ENCODE measurements at regions not wholly inside any gene's neighbourhood (a gene's known extent, or its start where the extent isn't known, plus 50 kb on each side); places are given as distances from the start of the nearest gene placed in this dataset.

- DNase-seq = no peak
- WGBS (ENCODE audit: extremely low coverage, insufficient read length, low lambda C conversion rate) = no CpG with 5 or more reads among the region's 2 CpGs
- Histone ChIP-seq H3K79me1 (ENCODE audit: insufficient read depth, low read depth, low read length, poor library complexity, severe bottlenecking) (no peaks in the 10 kb centered on the region), H3K9ac (ENCODE audit: extremely low read depth, insufficient read length, low read length) (no peak overlapping the region), H2BK5ac (ENCODE audit: insufficient read length, low read length) (no peak overlapping the region), H2BK12ac (ENCODE audit: insufficient read length, low read depth, low read length) (no peak overlapping the region), H3K18ac (ENCODE audit: insufficient read length, low read depth, low read length) (no peak overlapping the region), H3K4me2 (ENCODE audit: insufficient read depth, insufficient read length, low read length) (no peak overlapping the region), H2BK15ac (ENCODE audit: low read depth, low read length) (no peak overlapping the region), H3K56ac (ENCODE audit: insufficient read length, low read depth, low read length) (no peak overlapping the region), H2BK20ac (ENCODE audit: low read depth, low read length, poor library complexity, severe bottlenecking) (no peak overlapping the region), H3K27ac (ENCODE audit: insufficient read length, low read depth, low read length) (no peak overlapping the region), H3K79me2 (ENCODE audit: insufficient read depth, low read length) (no peaks in the 10 kb centered on the region), H4K20me1 (ENCODE audit: control insufficient read depth, insufficient read depth, insufficient read length) (no peaks in the 10 kb centered on the region), H4K91ac (ENCODE audit: insufficient read length, low read depth, low read length) (no peak overlapping the region), H3K4me1 (ENCODE audit: insufficient read depth, low read length) (0 out of 2 replicates have a peak, but pooled peaks cover under 1% of the 10 kb centered on the region), H3K23me2 (ENCODE audit: insufficient read length, low read depth, low read length, poor library complexity, severe bottlenecking) (no peaks in the 10 kb centered on the region), H3K14ac (ENCODE audit: insufficient read depth, low read length) (no peak overlapping the region; the same call in 1 of the 2 replicates), H4K5ac (ENCODE audit: insufficient read length, low read depth, low read length) (no peak overlapping the region), H2AFZ (ENCODE audit: low read length) (no peak overlapping the region), H3K27me3 (ENCODE audit: insufficient read depth, low read length) (no peaks in the 10 kb centered on the region), H2BK120ac (ENCODE audit: low read depth, low read length, poor library complexity, severe bottlenecking) (no peak overlapping the region), H3K4ac (ENCODE audit: low read depth, low read length) (no peak overlapping the region), H3K9me3 (ENCODE audit: control insufficient read depth, low read depth, low read length) (no peaks in the 10 kb centered on the region), H3K23ac (ENCODE audit: insufficient read length, low read depth, low read length) (no peak overlapping the region), H4K8ac (replicated peaks; ENCODE audit: insufficient read length, low read depth, low read length) (no peak overlapping the region), H3T11ph (ENCODE audit: low read length) (no peak overlapping the region), H2AK5ac (ENCODE audit: insufficient read length, low read length) (no peak overlapping the region)
- no peak overlapping the region for H3K4me3 Mint-ChIP-seq
- TF ChIP-seq, protein P1, sequence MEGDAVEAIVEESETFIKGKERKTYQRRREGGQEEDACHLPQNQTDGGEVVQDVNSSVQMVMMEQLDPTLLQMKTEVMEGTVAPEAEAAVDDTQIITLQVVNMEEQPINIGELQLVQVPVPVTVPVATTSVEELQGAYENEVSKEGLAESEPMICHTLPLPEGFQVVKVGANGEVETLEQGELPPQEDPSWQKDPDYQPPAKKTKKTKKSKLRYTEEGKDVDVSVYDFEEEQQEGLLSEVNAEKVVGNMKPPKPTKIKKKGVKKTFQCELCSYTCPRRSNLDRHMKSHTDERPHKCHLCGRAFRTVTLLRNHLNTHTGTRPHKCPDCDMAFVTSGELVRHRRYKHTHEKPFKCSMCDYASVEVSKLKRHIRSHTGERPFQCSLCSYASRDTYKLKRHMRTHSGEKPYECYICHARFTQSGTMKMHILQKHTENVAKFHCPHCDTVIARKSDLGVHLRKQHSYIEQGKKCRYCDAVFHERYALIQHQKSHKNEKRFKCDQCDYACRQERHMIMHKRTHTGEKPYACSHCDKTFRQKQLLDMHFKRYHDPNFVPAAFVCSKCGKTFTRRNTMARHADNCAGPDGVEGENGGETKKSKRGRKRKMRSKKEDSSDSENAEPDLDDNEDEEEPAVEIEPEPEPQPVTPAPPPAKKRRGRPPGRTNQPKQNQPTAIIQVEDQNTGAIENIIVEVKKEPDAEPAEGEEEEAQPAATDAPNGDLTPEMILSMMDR (conservative IDR thresholded peaks at IDR 0.05) = no peak
- no peak overlapping the region for H3K27ac Mint-ChIP-seq
- no peaks in the 10 kb centered on the region for H3K9me3 Mint-ChIP-seq
- H3K27me3 Mint-ChIP-seq (ENCODE audit: low read depth) = peaks cover 11% of the 10 kb centered on the region
- H3K4me1 Mint-ChIP-seq = peaks cover 0 to 10% of the 10 kb centered on the region in 2 experiments; a peak in 2 of 4 replicates
- no peaks in the 10 kb centered on the region for H3K36me3 Mint-ChIP-seq (ENCODE audit: insufficient read depth in 1 of 3, low read depth in 3 of 3)
Measured at GRCh38 chr15:79160211-79160610, 69.6 kb upstream of the RASGRF1 start.
